NCI-H1930 (cell line): ENCODE measurements at regions not wholly inside any gene's neighbourhood (a gene's known extent, or its start where the extent isn't known, plus 50 kb on each side); places are given as distances from the start of the nearest gene placed in this dataset.

Source experiments
- DNase-seq, 2 experiments: peaks; one replicate each; lab custom pipeline; 2025; lab: John Stamatoyannopoulos, UW

- no peak for DNase-seq
Measured at GRCh38 chr6:14701946-14702345, 543.9 kb upstream of the JARID2 start.

- DNase-seq: no peak
Measured at GRCh38 chr6:14702678-14703077, 543.2 kb upstream of the JARID2 start.

GRCh38 chr6:14703586-14703985 lies 542.3 kb upstream of the JARID2 start:
- no peak for DNase-seq

- no peak for DNase-seq
Measured at GRCh38 chr6:14704383-14705271, 541.2 kb upstream of the JARID2 start.

- no peak for DNase-seq
Measured at GRCh38 chr6:14705841-14706377, 540.0 kb upstream of the JARID2 start.

GRCh38 chr6:14706378-14706929 lies 539.4 kb upstream of the JARID2 start:
- DNase-seq: no peak

- no peak for DNase-seq
Measured at GRCh38 chr6:14707276-14707675, 538.6 kb upstream of the JARID2 start.

- DNase-seq: no peak
Measured at GRCh38 chr6:14707971-14708465, 537.9 kb upstream of the JARID2 start.

- no peak for DNase-seq
Measured at GRCh38 chr6:14709066-14709670, 536.7 kb upstream of the JARID2 start.

- no peak for DNase-seq
Measured at GRCh38 chr6:14709900-14710299, 536.0 kb upstream of the JARID2 start.

- no peak for DNase-seq
Measured at GRCh38 chr6:14710421-14710820, 535.4 kb upstream of the JARID2 start.

- DNase-seq: no peak
Measured at GRCh38 chr6:14711056-14711703, 534.7 kb upstream of the JARID2 start.

- DNase-seq: no peak
Measured at GRCh38 chr6:14711704-14712379, 534.0 kb upstream of the JARID2 start.

GRCh38 chr6:14713008-14713960 lies 532.6 kb upstream of the JARID2 start:
- no peak for DNase-seq

- DNase-seq: no peak
Measured at GRCh38 chr6:14713966-14714631, 531.8 kb upstream of the JARID2 start.

- no peak for DNase-seq
Measured at GRCh38 chr6:14715076-14715475, 530.8 kb upstream of the JARID2 start.

- DNase-seq: no peak
Measured at GRCh38 chr6:14716499-14717146, 529.2 kb upstream of the JARID2 start.

- DNase-seq: no peak
Measured at GRCh38 chr6:14717307-14717706, 528.6 kb upstream of the JARID2 start.

GRCh38 chr6:14718861-14719260 lies 527.0 kb upstream of the JARID2 start:
- DNase-seq: no peak
